ENCODE measurements at regions not wholly inside any gene's neighbourhood (a gene's known extent, or its start where the extent isn't known, plus 50 kb on each side); places are given as distances from the start of the nearest gene placed in this dataset.

- TF ChIP-seq CTCF (IDR thresholded peaks at IDR 0.05) (no peak), POLR2A (IDR thresholded peaks at IDR 0.05) (no peak)
Measured at GRCh38 chr20:57973886-57974285, 254.6 kb downstream of the ANKRD60 start.
